ENCODE measurements at regions not wholly inside any gene's neighbourhood (a gene's known extent, or its start where the extent isn't known, plus 50 kb on each side); places are given as distances from the start of the nearest gene placed in this dataset.

- no peaks in the 10 kb centered on the region for H4K20me1 ChIP-seq (ENCODE audit: insufficient read depth, low read length)
- no peaks in the 10 kb centered on the region for H3K27me3 Mint-ChIP-seq (ENCODE audit: low read depth in 3 of 3)
- no peaks in the 10 kb centered on the region for H3K27me3 ChIP-seq (ENCODE audit: control insufficient read depth in 2 of 2, insufficient read depth in 2 of 2, low read length in 2 of 2)
- no peak overlapping the region for H3K4me2 ChIP-seq (replicated peaks; ENCODE audit: extremely low read depth, low read length, poor library complexity, severe bottlenecking)
- H3K36me3 Mint-ChIP-seq = no peaks in the 10 kb centered on the region
- intact Hi-C loops (cut with micrococcal nuclease) = no loop called here
- H3K27ac ChIP-seq (ENCODE audit: low read depth in 1 of 2, low read length in 2 of 2) = no peak overlapping the region
- no peak overlapping the region for H3K4me3 ChIP-seq (replicated peaks in 1 of 3; ENCODE audit: low read depth in 2 of 3, low read length in 3 of 3)
- H3K9ac ChIP-seq (ENCODE audit: insufficient read depth, low read length, poor library complexity, severe bottlenecking) = no peak overlapping the region
- no peaks in the 10 kb centered on the region for H3K79me2 ChIP-seq (ENCODE audit: insufficient read depth, low read length)
- H3K9me3 ChIP-seq (replicated peaks in 1 of 2; ENCODE audit: control insufficient read depth in 1 of 2, insufficient read depth in 1 of 2, low read length in 2 of 2) = peaks cover 8 to 10% of the 10 kb centered on the region in 2 donors
- H3K4me1 Mint-ChIP-seq = no peaks in the 10 kb centered on the region
- H3K36me3 ChIP-seq (replicated peaks in 1 of 2; ENCODE audit: control insufficient read depth in 1 of 2, insufficient read depth in 2 of 2, low read length in 2 of 2) = no peaks in the 10 kb centered on the region
- no peak overlapping the region for H2AFZ ChIP-seq (ENCODE audit: insufficient read depth, low read depth, low read length, poor library complexity, severe bottlenecking)
- no peak overlapping the region for H3K27ac Mint-ChIP-seq
- no peaks in the 10 kb centered on the region for H3K4me1 ChIP-seq (ENCODE audit: control insufficient read depth in 1 of 2, insufficient read depth in 2 of 2, low read length in 2 of 2)
- no peak for TF ChIP-seq CTCF (IDR thresholded peaks at IDR 0.05)
- DNase-seq = no peak
- no peak overlapping the region for H3K4me3 Mint-ChIP-seq
- peaks cover 0 to 7% (median 2%) of the 10 kb centered on the region in 7 donors for H3K9me3 Mint-ChIP-seq
Observed at GRCh38 chr13:85970727-85971126, 171.5 kb upstream of the SLITRK6 start.

DNA sequence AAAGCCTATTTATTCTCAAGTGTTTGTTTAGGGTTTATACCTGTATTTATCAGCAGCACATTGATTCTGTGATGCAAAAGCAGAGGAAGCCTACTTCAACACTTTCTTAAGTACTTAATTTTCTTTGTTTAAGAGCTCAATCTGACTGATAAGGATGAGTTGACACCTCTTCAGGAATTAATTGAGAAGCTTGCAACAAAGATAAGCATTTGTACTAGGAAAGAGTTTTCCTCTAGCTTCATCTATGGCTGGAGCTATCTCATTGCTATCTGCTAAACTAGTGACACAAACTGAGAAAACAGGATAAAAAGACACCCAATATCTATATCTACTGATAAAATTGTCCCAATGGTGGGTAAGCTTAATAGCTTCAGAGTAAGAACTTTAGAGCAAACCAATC, 170.1 kb upstream of the SLITRK6 start:
- DNase-seq = no peak
- TF ChIP-seq CTCF (IDR thresholded peaks at IDR 0.05) = no peak
- Histone ChIP-seq H3K79me2 (ENCODE audit: insufficient read depth, low read length) (no peaks in the 10 kb centered on the region), H2AFZ (ENCODE audit: insufficient read depth, low read depth, low read length, poor library complexity, severe bottlenecking) (no peak overlapping the region), H3K4me3 (replicated peaks in 1 of 3; ENCODE audit: low read depth in 2 of 3, low read length in 3 of 3) (no peak overlapping the region), H3K27me3 (ENCODE audit: control insufficient read depth in 2 of 2, insufficient read depth in 2 of 2, low read length in 2 of 2) (no peaks in the 10 kb centered on the region), H3K4me1 (ENCODE audit: control insufficient read depth in 1 of 2, insufficient read depth in 2 of 2, low read length in 2 of 2) (no peaks in the 10 kb centered on the region), H3K27ac (ENCODE audit: low read depth in 1 of 2, low read length in 2 of 2) (no peak overlapping the region), H3K9me3 (replicated peaks in 1 of 2; ENCODE audit: control insufficient read depth in 1 of 2, insufficient read depth in 1 of 2, low read length in 2 of 2) (peaks cover 10 to 13% of the 10 kb centered on the region in 2 donors), H4K20me1 (ENCODE audit: insufficient read depth, low read length) (no peaks in the 10 kb centered on the region), H3K4me2 (replicated peaks; ENCODE audit: extremely low read depth, low read length, poor library complexity, severe bottlenecking) (no peak overlapping the region), H3K9ac (ENCODE audit: insufficient read depth, low read length, poor library complexity, severe bottlenecking) (no peak overlapping the region), H3K36me3 (replicated peaks in 1 of 2; ENCODE audit: control insufficient read depth in 1 of 2, insufficient read depth in 2 of 2, low read length in 2 of 2) (no peaks in the 10 kb centered on the region)
- intact Hi-C loops (cut with micrococcal nuclease) = no loop called here
- Mint-ChIP-seq H3K9me3 (peaks cover 0 to 7% (median 3%) of the 10 kb centered on the region in 7 donors), H3K27me3 (ENCODE audit: low read depth in 3 of 3) (no peaks in the 10 kb centered on the region), H3K4me1 (no peaks in the 10 kb centered on the region), H3K27ac (no peak overlapping the region), H3K4me3 (no peak overlapping the region), H3K36me3 (no peaks in the 10 kb centered on the region)

Measured in CD14-positive monocyte (primary cell).